HG03196 (cell line): ENCODE measurements at regions not wholly inside any gene's neighbourhood (a gene's known extent, or its start where the extent isn't known, plus 50 kb on each side); places are given as distances from the start of the nearest gene placed in this dataset.
"Not testable (repeated sequence)": the region's sequence is repeated elsewhere in the genome, so short reads cannot be mapped to it uniquely, and the experiment has no call there.

Experiments used
- ATAC-seq: cut with Tn5 transposase; IDR thresholded peaks from one replicate; pipeline ENCODE4 v1.9.1; 2021; ENCODE audit not compliant: unreplicated experiment

- ATAC-seq, result no peak
These were observed 381.9 kb upstream of the CCL2 start for GRCh38 chr17:33873201-33873617.

- no peak for ATAC-seq
These were observed 380.4 kb upstream of the CCL2 start for GRCh38 chr17:33874617-33875060.

DNA sequence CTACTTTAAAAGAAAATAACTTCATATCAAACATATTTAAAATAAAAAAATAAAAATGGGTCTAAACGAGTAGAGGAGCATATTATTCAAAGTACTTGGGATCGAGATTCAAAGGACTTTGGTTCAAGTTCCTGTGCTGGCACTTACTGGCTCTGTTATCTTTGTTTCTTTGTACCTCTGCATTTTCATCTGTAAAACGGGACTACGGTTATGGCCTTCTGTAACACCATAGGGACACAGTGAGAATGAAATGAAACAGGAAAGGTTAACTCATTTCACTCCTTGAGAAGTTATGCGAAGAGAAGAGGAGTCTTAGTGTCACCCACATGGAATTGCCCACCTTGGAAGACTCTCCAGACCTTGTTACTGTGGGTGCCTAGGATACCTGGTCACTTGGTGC lies 379.1 kb upstream of the CCL2 start:
- ATAC-seq, result no peak

GRCh38 chr17:33882273-33882672 lies 372.8 kb upstream of the CCL2 start:
- ATAC-seq, result not testable (repeated sequence)

DNA sequence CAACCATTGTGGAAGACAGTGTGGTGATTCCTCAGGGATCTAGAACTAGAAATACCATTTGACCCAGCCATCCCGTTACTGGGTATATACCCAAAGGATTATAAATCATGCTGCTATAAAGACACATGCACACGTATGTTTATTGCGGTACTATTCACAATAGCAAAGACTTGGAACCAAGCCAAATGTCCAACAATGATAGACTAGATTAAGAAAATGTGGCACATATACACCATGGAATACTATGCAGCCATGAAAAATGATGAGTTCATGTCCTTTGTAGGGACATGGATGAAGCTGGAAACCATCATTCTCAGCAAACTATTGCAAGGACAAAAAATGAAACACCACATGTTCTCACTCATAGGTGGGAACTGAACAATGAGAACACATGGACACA lies 372.4 kb upstream of the CCL2 start:
- not testable (repeated sequence) for ATAC-seq

- ATAC-seq, result no peak
These were observed 366.6 kb upstream of the CCL2 start for GRCh38 chr17:33888455-33888854.

- ATAC-seq, result no peak
These were observed 366.0 kb upstream of the CCL2 start for GRCh38 chr17:33889040-33889439.

DNA sequence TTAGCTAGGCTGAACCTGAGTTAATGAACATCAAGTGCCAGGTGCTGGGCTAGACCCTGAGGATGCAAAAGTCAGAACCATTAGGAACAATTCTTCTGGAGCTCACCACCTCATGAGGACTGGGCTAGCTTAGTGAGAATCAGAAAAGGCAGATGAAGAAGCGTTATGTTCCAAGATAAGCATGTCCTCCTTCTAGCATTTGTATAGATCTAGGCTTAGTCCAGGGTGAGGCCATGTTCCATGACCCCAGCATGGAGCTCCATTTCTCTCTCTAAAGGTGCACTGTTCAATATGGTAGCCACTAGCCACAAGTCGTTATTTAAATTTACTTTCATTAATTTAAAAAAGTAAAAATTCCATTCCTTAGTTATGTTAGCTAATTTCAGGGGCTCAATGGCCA lies 365.3 kb upstream of the CCL2 start:
- no peak for ATAC-seq

GRCh38 chr17:33892717-33893591 lies 362.1 kb upstream of the CCL2 start:
- no peak for ATAC-seq

- ATAC-seq, result no peak
These were observed 359.6 kb upstream of the CCL2 start for GRCh38 chr17:33895491-33895890.

DNA sequence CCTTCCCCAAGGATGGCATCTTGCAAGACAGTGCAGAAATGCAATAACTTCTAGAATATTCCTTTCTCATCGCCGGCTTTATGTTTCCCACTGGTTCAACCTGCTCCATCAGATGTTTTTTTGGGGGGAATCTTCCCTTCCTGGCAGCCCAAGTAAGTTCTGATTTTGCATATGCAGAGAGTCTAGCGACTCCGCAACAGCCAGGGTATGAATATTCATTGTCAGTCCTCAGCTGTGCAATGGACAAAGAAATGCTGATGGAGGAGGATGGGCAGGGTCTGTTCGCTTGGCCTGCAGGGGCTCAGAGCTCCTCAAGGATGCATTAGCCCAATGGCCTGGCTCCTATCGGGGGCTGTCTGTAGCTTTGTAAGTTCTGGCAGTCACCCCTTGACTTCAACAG lies 358.8 kb upstream of the CCL2 start:
- ATAC-seq, result no peak

DNA sequence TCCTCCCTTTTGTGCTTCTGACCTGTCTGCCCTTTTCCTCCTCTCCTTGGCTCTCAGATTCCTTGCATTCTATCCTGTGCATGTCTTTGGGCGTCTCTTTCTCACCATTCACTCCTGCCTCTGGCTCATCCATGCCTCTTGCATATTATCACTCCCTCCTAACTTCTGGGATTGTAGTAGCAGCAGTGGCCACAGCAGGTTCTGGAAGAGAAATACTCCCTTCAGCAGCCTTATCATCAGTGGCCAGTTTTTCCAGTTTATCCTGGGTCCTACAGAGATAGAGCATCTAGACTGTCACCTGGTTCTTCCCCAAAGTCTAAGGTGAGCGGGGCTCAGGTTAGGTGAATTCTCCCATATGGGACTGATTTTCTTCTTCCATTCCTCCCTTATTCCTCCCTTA lies 354.0 kb upstream of the CCL2 start:
- ATAC-seq, result no peak

DNA sequence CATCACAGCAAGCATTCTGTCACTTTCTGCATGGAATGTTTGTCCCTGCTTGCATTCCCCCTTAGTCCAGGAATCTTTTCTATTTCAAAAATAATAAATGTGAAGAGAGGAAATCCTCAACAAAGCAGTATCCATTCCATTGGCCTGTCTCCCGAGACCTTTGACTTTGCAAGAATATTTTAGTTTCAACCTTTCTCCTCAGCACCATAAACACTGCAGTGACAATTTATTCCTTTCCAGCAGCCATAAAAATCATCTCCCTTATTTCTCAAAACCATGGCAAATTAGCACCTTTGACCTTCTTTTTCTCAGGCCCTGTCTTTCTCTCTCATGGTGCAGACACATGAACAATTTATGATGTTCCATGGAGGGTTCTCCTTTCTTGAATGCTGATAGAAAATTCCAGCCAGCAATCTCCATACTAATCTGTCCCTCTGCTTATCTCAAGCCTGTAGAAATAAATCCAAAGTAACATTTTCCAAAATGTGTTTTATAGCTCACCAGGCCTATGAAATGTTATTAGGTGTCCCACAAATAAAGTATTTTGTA lies 352.1 kb upstream of the CCL2 start:
- no peak for ATAC-seq

- no peak for ATAC-seq
These were observed 350.6 kb upstream of the CCL2 start for GRCh38 chr17:33904476-33904875.

GRCh38 chr17:33905338-33905800 lies 349.7 kb upstream of the CCL2 start:
- ATAC-seq, result no peak

DNA sequence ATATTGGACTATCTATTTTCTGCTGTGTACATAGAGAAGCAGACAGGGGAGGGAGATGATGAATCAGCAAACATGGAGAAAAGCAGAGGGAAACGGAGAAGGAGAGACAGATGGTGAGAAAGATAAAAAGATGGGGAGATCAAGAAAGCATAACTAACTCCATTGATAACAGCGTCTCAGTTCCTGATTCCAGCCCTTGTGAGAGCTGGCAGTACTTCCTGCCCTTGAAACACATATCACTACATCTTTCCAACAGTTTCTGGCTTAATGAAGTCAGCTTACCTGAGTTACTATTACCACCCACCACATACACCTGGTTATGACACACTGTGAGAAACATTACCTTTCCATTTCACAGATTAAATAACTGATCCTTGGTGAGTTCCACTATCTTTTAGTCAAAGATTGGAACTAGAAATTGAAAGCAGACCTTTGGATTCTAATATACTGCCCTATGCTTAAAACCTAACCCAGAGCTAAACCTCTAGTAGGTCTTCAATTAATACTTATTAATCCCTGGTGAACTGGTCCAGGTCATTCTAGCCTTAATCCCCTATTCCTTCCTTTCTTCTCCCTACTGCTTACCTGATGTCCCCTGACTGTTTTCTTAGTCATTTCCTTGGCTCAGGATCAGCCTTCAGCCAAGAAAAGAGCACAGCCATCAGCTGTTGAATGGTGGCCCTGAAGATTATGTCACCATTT lies 346.6 kb upstream of the CCL2 start:
- no peak for ATAC-seq

- ATAC-seq, result no peak
These were observed 344.8 kb upstream of the CCL2 start for GRCh38 chr17:33910200-33910857.

GRCh38 chr17:33914125-33914524 lies 341.0 kb upstream of the CCL2 start:
- ATAC-seq, result no peak

DNA sequence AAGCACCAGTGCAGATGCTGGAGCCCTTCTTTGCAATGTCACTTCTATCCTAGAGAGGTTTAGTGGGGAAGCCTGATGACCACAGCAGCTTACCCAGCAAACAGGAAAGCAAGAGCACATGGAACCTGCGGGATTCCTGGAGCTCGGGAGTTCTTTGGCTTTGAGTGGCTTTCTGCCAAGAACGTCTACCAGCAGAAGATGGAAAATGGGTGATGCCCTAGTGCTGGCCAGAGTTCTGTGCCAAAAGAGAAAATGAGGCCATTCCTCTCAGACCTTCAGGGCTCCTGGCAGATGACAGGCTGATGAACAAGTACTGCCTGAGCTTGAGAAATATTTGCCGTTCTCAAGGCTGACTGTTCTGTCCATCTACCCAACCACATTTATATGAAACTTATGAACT lies 332.1 kb upstream of the CCL2 start:
- ATAC-seq, result no peak

- ATAC-seq, result no peak
These were observed 331.0 kb upstream of the CCL2 start for GRCh38 chr17:33924104-33924503.

DNA sequence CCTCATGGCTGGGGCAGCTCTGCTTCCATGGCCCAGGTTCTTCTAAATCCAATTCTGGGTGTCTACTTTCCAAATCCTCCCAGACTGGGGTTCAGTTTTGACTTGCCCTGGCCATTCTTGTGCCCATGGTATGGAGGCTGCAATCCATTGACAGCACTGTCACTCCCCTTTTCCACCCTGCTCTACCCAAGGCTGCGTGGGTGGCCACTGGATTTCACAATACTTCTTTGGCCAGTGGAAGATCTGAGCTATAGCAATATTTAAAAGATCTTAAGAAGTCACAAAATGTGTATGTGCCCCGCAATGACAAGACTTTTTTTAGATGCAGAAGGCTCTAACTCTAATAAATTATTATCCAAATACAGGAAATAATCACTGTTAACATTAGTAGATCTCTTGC lies 329.4 kb upstream of the CCL2 start:
- ATAC-seq, result no peak
